Activated CD4-positive, alpha-beta T cell treated with anti-CD3 and anti-CD28 coated beads, Interleukin-2, amount 50 U/mL, for 4 hours (primary cell): ENCODE measurements at regions not wholly inside any gene's neighbourhood (a gene's known extent, or its start where the extent isn't known, plus 50 kb on each side); places are given as distances from the start of the nearest gene placed in this dataset.

Source experiments
- DNase-seq, 2 experiments: peaks; one replicate each; pipeline ENCODE4 v3.0.0-alpha.2; 2020

GRCh38 chr3:194976049-194976451, 290.4 kb downstream of the FAM43A start:
- DNase-seq, result no peak

- no peak for DNase-seq
These were observed 291.2 kb downstream of the FAM43A start for GRCh38 chr3:194976874-194977273.

- DNase-seq, result no peak
These were observed 291.7 kb downstream of the FAM43A start for GRCh38 chr3:194977356-194977755.

- DNase-seq, result no peak
These were observed 291.8 kb downstream of the XXYLT1 start for GRCh38 chr3:194979173-194979572.

- DNase-seq, result no peak
These were observed 288.5 kb downstream of the XXYLT1 start for GRCh38 chr3:194982472-194982871.

- no peak for DNase-seq
These were observed 287.8 kb downstream of the XXYLT1 start for GRCh38 chr3:194983121-194983520.

- DNase-seq, result no peak
These were observed 287.3 kb downstream of the XXYLT1 start for GRCh38 chr3:194983620-194984019.

- DNase-seq, result no peak
These were observed 286.9 kb downstream of the XXYLT1 start for GRCh38 chr3:194984066-194984465.

- DNase-seq, result no peak
These were observed 286.3 kb downstream of the XXYLT1 start for GRCh38 chr3:194984622-194985021.

- no peak for DNase-seq
These were observed 285.9 kb downstream of the XXYLT1 start for GRCh38 chr3:194985031-194985578.

GRCh38 chr3:194986208-194987043, 284.5 kb downstream of the XXYLT1 start:
- DNase-seq, result no peak

GRCh38 chr3:194987571-194988494, 283.1 kb downstream of the XXYLT1 start:
- DNase-seq, result no peak

GRCh38 chr3:194988495-194989165, 282.3 kb downstream of the XXYLT1 start:
- DNase-seq, result no peak

- no peak for DNase-seq
These were observed 281.7 kb downstream of the XXYLT1 start for GRCh38 chr3:194989241-194989640.

- no peak for DNase-seq
These were observed 280.3 kb downstream of the XXYLT1 start for GRCh38 chr3:194990454-194991337.

GRCh38 chr3:194991338-194991654, 279.7 kb downstream of the XXYLT1 start:
- DNase-seq, result no peak

- no peak for DNase-seq
These were observed 277.1 kb downstream of the XXYLT1 start for GRCh38 chr3:194993896-194994295.

- no peak for DNase-seq
These were observed 276.4 kb downstream of the XXYLT1 start for GRCh38 chr3:194994551-194994981.

- no peak for DNase-seq
These were observed 275.6 kb downstream of the XXYLT1 start for GRCh38 chr3:194995334-194995733.

GRCh38 chr3:194995922-194996321, 275.0 kb downstream of the XXYLT1 start:
- DNase-seq, result no peak

GRCh38 chr3:194996746-194997145, 274.2 kb downstream of the XXYLT1 start:
- DNase-seq, result no peak

GRCh38 chr3:194998417-194998816, 272.5 kb downstream of the XXYLT1 start:
- no peak for DNase-seq
